ELF-1 (cell line): ENCODE measurements at regions not wholly inside any gene's neighbourhood (a gene's known extent, or its start where the extent isn't known, plus 50 kb on each side); places are given as distances from the start of the nearest gene placed in this dataset.

ENCODE experiments used
- DNase-seq: peaks from one replicate; pipeline ENCODE4 v3.0.0-alpha.2; 2016; ENCODE audit warnings: low read depth, low spot score

DNA sequence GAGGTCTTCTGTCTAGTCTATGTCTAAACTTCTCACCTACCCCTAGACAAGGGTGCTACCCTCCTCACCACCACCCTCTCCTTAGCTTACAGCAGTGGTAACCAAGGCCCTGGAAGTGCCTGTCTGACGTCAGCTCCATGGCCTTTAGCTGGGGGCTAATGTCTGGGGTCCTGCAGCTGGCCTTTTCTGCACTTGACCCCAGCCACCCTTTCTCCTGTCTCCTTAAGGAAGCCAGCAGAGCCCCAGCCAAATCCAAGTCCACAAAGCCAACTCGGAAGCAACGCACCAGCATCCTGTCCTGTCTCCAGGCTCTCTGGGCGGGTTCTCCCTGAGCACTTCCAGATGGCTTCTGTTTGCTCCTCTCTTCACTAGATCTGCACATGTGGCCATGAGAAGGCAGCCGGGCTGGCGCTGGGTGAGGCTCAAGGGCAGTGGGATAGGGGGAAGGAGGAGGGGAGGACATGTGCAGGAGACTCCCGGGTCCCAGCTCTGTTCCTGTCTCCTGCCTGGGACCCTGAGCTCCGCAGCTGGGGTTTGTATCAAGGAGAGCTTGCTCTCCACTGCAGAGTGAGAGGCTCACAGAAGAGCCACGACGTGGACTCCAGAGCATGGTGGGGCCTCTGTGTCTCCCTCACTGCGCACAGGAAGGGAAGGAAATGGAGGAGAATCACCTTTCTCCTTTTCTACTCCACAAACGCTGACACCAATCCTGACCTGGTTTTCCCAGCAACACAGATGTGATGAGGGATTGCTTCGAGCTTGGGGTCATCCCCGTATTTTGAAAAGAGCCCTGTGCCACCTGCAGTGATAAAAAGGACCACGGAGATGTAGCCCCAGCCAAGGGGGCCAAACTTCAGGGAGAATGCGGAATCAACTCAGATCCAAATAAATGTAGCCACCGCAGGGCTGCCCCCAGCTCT is 204.2 kb downstream of the USP12 start:
- DNase-seq = no peak

DNA sequence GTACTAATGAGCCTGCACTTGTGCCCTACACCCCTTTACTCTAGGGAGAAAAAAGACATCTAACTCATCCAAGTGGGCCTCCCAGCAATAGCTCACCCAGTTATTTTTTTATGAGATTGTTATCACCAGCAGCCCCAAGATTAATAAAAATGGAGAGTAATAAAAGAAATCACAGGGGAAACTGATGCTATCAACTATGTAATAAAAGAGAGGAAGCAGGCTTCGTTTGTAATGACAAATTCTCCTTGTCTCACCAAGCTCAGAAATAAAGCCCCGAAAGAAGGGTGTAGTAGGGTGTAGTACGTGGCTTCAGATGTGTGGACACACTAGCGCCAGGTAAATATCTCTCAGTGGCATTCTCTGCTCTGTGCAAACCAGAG is 204.9 kb downstream of the USP12 start:
- no peak for DNase-seq

DNA sequence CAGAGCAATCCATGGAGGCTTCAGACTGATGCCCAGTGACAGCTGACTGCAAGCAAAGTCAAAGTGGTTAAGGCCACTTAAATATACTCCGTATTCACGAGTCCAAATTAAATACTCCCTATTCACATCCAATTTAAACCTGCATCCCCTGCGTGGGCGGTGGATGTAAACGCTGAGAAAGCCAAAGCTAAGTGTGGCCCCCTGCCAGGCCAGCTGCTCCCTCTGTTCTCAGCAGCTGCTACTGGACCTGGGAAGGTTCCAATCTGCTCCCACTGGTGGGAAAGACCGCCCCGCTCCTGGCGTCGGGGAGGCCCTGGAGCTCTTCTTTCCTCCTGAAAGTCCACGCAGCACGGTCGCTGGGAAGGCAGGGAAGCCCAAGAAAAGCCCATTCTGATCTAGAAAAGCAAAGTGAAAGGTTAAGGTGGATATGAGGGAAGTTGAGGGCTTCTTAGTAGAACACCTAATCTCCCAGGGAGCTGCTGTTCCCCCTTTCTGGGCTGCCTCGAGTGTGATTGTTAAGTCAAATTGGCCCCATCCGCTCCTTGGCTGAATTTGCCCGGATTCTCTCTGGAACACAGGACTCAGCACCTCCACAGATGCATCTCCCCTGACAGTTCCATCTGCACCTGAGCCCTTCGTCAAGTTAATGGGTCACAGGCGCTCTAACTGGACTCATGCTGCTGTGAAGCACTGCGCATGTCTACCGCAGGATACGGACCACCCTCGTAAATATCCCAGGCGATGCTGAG is 205.5 kb downstream of the USP12 start:
- DNase-seq = no peak

DNA sequence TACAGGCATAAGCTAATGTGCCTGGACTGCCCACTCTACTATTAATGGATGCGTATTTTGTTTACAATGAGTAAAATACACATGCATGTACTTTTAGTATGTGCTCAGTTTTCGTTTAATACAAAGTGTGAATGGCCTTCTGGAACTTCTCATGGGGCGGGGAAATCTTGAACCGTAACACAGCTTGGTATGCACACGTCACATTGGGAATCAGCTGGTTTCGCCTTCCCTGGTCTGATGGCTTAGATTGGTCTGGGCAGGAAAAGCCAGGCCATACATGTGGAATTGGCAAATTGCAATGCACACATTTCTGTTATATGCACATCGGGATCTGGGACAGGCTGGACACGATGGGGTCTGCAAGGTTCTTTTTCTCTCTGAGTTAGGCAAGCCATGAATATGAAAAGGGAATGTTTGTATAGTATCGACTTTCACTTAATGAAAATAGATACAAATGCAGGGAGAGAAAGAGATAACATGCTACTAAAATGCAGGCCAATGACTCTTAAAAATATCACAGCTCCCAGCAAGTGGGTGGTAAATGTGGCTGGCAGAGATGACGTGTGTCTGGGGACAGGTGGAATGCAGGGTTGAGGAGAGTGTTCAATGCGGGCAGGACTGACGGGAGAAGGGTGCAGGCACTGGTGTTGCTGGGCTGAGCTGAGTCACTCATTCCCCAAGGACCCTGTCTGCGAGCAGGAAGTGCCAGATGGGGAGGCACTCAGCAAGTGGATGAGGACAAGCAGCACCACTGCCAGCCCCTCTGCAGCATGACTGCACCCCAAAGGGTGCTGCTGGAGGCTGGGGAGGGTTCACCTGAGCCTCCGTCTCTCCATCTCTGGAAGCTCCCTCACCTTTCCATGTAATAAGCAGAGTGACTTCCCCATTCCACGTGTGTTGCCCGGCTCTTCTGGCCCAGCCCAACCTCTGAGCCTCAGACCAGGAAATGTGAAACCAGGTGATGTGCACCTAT is 204.0 kb upstream of the GPR12 start:
- DNase-seq = no peak

DNA sequence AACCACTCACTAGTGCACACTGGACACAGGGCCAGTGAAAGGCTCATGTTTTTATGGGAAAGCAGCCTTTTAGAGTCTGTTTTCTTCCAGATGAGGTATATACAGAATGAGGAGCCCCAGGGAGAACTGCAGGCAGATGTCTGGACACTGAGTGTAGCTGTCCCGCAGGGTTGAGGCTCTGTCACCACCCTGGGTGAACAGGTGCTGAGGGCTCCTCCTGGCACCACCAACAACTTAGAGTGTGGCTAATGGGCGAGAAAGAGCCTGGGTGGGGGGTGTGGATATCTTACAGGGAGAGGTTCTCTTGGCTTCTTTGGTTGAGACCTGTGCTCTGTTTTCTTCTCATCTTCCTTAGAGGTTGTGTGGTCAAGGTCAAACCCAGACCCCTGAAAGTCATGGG is 202.1 kb upstream of the GPR12 start:
- DNase-seq = no peak

DNA sequence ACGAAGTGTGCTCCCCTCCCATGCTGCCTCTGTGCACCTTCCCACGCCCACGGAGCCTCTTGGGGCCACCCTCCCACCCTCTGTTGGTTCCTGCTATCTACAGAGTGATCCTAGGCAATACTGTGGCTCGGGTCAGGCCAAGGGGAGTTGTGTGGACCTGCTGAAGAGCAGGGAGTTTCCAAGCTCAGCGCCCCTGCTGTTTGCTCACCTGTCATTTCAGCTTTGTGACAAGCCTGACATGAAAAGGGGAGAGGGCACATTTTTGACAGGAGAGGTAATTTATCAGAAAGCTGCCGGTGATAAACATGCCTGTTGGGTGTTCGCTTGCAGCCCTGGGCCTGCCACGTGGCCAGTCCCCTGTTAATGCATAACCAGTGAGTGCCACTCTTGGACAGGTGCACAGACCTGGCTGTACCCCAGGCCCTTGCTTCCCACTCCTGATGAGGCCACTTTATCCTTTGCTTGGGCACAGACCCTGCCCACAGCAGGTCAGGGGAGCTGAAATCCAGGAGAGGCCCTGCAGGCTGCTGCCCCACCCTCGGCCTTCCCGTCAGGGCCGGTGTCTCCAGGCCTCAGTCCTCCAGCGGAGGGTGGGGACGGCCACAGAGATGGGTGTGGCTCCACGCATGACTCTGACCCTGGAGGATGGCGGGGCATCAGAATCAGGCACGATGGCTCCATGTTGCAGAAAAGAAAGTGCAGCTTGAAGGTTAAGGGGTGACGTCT is 201.5 kb upstream of the GPR12 start:
- DNase-seq = no peak

DNA sequence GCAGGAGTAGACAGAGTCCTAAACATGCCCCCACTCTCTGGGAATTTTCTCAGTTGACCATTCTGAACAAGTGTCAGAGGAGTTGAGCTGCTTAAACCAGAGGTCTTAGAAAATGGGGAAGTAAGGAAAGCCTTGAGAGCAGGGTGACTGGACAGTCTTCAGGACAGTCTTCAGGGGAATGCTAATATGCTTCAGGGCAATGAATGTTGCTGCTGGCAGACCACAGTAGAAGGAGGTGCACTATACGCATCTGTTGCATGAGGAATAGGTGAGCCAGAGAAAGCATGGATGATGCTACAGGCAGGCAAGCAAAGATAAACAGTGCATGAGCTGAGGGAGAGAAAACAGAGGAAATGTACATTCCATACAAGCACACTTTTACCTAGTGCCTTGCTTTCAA is 196.6 kb upstream of the GPR12 start:
- DNase-seq = no peak

DNA sequence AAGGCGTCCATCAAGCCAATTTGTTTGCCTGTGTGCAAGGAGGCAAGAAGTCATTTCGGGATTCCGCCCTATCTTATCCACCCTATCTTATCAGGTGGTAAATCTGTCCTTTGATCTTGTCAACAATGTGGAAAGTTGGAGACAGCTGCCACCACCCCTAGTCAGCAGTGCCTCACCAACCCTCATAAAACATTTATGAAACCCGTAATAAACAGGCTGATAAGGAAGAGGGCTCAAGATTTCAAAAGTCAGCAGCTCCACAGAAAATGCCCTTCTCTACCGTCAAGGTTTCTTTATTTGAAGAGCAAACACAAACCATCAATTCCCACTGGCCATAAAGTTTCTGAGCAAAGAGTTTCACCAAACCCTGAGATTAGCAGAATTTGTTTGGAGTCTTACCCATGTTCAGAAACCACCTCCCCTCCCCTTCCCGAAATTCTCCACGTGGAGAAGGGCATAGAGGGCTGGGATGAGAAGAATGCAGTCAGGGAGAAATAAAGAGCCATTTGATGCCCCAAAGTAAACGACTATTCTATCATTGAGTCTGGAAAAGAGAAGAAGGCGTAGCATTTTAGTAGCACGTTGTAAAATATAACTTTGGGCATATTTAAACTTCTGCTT is 196.0 kb upstream of the GPR12 start:
- DNase-seq = peak; percentile 24

DNA sequence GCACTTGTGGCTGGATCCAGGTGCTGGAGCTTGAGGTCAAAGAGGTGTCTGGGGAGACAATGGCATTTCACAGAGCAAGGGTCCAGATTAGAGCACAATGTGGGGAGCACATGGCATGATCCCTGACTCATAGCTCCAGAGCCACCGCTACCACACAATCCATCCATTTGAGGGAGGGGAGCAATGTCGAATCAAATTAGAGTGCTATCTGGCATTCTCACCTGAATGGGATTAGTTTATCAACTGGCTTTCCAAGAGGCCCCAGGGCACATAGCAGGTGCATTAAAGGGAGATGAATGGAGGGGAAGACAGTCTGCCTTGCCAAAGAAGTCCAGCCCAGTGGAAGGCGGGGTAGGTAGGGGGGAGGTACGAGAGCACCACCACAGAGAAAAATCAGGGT is 194.4 kb upstream of the GPR12 start:
- DNase-seq = no peak

DNA sequence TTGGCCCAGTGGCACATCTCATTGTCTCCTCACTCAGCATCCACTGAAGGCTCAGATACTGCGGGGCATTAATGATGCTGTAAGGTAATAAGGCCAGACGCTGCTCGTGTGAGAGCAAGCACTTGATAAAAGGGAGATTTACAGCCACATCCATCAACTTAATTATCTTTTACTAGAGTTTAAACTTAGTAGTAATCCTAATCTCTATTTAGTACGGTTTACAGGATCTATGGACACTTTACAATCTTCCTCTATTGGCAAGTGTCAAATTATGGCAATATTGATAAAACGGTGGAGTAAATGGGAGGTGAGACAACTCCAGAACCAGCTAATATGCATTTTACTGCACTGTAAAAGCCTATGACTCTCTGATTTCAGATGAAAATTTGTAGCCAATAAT is 192.7 kb upstream of the GPR12 start:
- DNase-seq = no peak

DNA sequence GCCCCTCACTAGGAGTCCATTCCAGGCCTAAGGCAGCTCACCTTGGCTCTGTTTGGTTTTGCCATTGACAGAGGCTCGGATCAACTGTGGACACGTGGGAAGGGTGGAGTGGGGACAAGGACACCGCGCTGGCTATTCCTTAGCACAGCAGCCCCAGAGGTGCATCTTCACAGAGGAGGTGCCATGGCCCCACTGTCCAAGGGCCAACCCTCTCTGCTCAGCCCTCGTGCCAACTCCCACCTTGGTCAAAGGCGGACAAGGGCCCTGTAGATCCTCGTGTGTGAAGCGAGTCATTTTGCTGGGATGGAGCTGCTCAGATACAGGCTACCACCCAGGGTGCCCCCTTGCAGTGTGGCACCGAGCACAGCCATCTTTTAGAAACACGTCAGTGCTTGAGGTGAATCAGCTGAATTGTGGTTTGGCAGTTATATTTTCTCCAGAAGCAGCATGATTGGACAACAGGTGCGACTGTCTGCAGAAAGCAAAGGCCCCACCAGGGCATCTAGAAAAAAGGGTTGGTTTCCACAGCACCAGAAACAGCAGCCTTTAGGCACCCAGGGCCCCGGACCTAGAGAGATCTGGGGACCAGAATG is 192.1 kb upstream of the GPR12 start:
- DNase-seq = no peak

DNA sequence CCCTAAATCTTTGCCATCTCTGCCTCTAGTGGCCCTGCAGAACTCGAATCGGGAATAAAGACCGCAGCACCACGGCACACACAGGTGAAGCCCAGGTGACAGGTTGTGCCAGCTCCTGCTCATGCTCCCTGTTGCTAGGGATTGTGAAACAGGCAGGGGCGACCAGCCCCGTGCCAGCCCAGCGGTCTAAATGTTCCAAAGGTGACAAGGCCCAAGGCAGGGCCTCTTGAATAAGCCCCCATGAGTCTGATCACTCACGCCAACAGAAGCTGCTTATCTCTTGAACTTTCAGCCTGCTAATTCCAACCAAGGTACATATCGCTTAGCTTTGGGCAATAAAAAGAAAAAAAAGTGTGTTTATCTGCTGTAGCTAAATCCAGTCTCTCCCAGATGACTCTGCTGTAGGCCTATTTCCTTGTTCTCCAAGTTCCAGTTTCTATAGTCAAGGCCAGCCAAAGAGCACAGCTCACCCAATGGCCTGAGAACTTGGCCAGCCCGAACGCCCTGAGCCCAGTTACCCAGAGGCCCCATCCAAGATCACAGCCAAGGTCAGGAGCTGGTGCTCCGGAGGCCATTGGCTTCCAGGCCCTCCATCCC is 191.1 kb upstream of the GPR12 start:
- DNase-seq = no peak

DNA sequence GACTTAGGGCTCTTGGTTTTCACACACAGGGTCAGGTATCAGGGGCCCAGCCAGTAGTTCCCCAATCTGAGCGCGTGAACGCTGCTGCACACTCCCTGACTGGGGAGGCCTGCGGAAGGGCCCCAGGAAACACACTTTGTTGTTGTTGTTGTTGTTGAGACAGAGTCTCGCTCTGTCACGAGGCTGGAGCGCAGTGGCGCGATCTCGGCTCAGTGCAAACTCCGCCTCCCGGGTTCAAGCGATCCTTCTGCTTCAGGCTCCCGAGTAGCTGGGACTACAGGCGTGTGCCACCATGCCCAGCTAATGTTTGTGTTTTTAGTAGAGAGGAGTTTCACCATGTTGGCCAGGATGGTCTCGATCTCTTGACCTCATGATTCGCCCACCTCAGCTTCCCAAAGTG is 190.4 kb upstream of the GPR12 start:
- no peak for DNase-seq

DNA sequence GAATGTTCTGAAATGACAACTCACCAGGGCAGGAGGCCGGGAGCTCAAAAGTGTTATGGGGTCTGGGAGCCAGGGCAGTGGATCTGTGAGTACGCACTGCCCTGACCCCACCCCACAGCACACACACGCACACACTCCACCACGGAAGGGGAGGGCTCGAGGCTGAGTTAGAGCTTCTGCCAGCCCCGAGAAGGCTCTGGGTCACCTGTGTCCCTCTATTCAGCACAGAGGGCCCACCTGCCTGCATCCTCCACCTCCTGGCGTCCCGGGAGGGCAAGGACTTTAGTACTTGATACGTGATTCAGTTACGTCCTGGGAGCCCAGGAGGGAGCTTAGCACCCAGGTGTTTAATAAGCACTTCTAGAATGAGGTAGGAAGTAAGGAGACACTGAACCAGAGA is 190.0 kb upstream of the GPR12 start:
- DNase-seq = no peak

DNA sequence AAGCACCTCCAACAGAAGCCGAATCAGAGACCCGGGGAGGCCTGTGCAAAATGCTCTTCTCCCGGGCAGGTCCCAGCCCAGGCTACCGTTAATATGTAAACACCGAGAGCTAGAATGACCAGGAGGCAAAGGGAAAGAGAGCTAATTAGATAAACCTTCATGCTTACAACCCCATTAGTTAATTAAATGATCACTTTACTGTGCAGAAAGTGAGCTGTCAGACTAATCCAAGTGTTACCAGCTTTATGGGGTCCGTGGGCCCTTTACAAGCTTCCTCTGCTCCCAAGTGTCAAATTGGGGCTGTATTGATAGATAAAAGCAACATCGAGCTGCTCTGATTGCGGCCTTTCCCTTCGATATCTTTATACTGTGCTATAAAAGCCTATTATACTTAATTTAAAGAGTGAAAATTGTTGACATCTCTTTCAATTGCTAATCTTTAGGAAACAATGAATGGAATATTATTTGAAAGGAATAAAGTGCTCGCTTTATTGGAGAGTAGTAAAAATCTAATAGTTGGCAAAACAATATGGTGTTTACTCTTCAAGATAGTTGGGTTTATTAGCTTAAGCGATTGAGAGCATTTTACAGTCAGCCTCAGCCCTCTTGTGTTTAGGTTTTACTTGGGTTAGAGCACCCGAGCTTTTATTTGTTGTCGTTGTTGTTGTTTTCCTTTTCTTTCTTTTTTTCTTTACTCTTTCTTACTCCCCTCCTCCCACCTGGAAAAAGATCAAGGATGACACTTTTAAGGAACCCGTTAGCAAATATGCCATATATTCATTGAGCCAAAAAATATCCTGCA is 189.3 kb upstream of the GPR12 start:
- no peak for DNase-seq

DNA sequence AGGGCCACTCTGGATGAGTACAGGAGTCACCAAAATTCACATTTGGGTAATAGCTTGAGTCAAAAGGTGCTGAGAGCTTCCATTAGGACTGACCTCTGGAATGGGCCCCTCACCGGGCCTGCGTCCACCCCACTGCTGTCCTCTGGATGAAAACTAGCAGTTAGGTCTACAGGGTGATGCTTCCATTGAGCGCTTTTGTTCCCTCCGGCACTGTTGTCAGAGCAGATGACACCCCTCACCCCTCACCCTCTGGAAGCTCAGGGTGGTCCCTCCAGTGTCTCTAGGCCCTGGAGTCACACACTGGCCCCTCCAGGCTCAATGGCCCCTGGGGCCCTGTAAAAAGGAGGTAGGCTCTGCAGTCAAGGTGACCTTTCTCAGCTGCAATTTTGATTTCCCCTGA is 187.8 kb upstream of the GPR12 start:
- no peak for DNase-seq

DNA sequence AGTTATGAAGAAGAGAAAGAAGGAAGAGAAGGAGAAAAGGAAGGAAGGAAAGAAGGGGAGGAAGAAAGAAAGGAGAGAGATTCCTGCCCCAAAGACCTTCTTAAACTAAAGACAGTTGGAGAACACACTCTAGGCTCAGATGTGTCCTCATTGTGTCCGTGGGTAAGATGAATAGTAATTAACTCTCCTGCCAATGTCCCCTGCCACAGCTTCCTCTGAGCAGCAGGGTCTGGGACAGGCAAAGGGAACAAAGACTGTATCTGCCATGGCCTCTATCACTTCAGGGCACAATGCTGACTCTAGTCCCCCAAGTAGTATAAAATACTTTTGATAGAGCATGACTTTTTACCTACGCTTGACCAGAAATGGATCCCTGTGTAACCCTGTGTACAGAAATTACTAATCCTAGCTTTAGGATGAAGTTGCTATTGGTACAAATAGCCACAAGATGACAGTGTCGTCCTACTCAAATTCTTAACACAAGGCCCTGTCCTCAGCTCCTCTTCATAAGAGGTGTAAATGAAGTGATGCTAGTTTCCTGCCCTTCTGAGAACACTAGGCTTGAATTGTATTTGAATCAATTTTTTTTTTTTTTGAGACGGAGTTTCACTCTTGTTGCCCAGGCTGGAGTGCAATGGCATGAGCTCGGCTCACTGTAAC is 186.2 kb upstream of the GPR12 start:
- no peak for DNase-seq

DNA sequence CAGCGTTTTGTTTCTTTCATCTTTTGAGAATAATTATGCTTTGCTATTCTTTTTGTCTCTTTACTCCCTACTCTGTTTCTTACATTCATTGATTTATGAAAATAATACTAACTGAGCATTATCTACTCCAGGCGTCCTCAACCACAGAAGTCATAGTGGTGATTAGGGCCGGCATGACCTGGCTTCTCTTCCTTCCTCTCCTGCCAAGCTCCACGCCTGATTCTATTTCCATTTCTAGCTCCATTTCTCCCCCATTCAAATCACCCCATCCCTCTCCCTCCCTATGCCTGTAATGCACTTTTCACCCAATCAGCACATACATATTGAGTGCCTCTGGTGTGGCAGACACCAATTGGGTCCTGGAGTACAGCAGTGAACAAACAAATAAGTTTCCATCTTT is 183.2 kb upstream of the GPR12 start:
- DNase-seq = no peak

DNA sequence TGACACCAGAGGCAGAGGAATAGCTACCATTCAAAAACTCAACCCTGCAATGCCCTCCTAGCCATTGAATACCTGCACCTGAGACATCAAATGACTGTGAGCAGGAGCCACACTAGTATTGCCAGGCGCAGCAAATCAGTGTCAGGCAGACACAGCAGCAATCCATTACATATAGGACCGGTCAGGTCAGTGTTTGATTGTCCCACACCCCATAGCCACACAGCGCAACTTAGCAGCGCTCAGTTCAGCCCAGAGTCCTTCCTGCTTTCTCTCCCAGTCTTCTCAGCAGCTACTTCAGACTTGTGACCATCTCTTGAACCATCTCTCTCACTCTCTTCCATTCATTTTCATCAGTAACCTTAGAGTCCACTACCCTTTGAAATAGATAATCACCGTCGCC is 181.6 kb upstream of the GPR12 start:
- DNase-seq = no peak
